GM21737 (cell line): ENCODE measurements at regions not wholly inside any gene's neighbourhood (a gene's known extent, or its start where the extent isn't known, plus 50 kb on each side); places are given as distances from the start of the nearest gene placed in this dataset.
"Not testable (repeated sequence)": the region's sequence is repeated elsewhere in the genome, so short reads cannot be mapped to it uniquely, and the experiment has no call there.

Experiments used
- ATAC-seq: cut with Tn5 transposase; IDR thresholded peaks from one replicate; pipeline ENCODE4 v1.9.1; 2021; ENCODE audit warnings: mild to moderate bottlenecking, moderate library complexity; ENCODE audit not compliant: unreplicated experiment

GRCh38 chr1:234961456-234962339 is 166.9 kb downstream of the TOMM20 start:
- peak; percentile 9 for ATAC-seq

GRCh38 chr1:234960722-234961455 is 167.7 kb downstream of the TOMM20 start:
- ATAC-seq, result no peak

GRCh38 chr1:234958706-234959657 is 169.7 kb downstream of the TOMM20 start:
- no peak for ATAC-seq

DNA sequence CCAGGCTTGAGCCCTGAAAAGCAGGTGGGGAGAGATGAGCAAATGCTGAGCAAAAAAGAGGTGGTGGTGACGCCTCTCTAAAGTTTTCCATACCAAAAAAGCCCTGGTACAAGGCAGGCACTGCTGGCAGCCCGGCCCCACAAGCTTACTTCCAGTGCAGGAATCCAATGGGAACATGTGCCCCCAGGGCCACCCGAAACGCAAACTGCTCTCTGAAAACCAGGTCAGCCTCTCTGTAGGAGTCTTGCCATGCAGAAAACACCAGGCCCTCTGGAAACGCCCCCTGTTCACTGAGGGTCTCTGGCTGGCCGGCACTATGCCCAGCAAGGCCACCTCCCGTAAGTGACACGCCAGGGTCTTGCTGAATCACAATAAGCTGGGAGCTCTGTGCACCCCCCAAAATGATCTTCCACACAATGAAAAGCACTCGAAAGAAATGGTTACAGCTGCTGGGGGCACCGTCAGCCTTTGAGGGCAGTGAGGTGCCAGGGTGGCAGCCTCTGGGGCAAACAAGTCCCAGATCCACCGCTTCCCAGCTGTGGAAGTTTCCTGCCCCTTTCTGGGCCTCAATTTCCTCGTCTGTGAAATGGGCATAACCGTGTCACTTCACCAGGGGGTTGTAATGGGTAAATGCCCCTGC is 170.5 kb downstream of the TOMM20 start:
- no peak for ATAC-seq

- ATAC-seq, result no peak
Measured at GRCh38 chr1:234957330-234958065, 171.1 kb downstream of the TOMM20 start.

DNA sequence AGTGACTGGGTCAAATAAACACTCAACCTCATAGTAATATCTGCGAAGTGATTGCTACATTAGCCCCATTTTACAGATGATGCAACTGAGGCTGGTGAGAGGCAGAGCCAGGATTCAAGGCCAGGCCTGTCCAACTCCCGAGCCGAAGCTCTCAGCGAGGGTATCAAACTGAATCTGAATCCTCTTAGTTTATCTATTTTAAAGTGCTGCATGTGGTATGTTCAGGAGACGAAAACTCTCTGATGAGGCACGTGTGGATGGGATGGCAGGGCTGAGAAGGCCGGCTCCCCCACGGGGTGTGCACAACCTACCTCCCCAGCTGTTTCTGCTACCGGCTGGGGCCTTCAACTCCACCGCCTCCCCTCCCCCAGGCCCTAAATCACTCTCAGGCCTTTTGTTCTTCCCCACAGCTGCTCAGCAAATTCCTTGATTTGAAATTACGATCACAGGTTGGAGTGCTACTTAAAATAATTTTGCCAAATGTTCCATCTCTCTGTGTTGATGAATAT is 171.8 kb downstream of the TOMM20 start:
- ATAC-seq, result no peak

DNA sequence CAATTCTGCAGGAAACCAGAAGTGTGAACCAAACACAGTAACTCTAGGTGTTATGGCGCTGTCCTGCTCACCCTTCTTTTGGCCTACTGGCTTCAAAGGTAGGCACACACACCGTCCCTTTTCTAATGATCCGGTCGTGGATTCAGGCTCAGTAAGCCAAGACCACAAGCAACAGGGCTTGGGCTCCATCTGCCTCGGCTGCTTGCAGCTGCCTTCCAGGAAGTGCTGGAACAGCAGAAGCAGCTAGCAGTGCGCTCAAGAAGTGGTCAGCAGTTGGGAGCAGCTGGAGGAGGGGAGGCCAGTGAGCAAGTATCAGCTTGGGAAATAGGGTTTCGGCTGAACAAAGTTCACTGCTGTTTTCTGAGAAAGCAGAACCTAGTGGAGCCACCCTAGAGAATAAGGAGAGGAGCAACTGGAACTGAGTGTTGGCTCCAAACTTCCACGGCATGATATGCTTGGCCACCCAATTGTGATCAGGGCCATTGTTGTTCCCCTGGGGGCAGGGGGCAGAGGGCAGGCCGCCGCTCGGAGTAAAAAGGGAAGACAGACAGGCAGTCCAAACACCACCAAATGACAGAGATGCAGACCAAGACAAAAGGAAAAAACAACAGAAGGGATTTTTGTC is 173.4 kb downstream of the TOMM20 start:
- no peak for ATAC-seq

GRCh38 chr1:234954613-234955012 is 174.0 kb downstream of the TOMM20 start:
- no peak for ATAC-seq

- no peak for ATAC-seq
Measured at GRCh38 chr1:234953655-234954405, 174.8 kb downstream of the TOMM20 start.

- no peak for ATAC-seq
Measured at GRCh38 chr1:234950598-234950997, 178.0 kb downstream of the TOMM20 start.

- ATAC-seq, result not testable (repeated sequence)
Measured at GRCh38 chr1:234949528-234949927, 179.1 kb downstream of the TOMM20 start.

DNA sequence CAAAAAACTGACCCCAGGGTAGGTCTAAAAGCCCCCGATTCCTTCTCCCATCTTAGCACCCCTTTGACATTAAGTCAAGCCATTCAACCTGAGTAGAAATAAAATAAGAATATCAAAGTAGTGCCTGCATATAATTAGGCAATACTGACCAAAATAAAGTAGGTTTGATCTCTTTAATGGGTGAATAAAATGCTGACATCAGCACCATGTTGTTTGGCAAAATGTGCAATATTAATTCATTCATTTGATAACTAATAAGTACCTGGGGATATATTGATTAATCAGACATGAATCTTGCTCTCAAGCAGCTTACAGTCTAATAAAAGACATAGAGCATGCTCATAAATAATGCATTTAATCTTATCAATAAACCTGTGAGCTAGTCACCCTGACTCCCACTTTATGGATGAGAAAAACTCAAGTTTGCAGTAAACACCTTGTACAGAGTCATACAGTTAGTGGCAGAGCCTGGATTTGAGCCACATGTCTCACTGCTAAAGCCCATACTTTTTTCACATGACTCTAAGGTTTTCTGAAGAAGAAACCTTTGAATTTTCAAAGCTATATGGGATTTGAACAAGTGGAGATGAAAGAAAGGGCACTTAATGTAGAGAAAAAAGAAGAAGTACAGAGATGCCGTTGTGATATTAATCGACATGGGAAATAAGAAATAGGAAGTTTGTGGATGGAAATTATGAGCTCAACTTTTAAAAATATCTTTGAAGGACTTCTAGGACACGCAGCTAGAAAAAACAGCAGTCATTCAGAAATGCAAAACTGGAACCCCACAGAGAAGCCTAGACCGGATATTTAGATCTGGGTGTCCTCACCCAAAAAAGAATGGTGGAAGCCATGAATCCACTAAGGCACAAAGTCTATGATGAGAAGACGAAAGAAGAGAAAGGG is 183.9 kb downstream of the TOMM20 start:
- ATAC-seq, result no peak

GRCh38 chr1:234943836-234944402 is 184.7 kb downstream of the TOMM20 start:
- ATAC-seq, result no peak

GRCh38 chr1:234942879-234943506 is 185.6 kb downstream of the TOMM20 start:
- no peak for ATAC-seq

DNA sequence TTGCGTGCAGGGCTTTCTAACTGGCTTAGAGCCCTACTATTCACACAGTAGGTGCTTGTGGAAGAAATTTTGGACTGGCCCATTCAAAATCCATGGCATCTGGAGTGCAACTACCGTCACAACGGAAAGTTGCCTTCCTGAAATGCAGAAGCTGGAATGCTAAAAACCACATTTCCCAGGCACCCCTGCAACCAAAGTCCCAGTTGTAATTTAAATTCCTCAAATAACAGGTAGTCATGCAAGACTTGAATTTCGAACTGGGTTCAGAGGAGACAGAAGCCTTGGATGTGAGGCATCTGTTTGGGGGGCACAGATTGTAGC is 186.7 kb downstream of the TOMM20 start:
- ATAC-seq, result no peak

DNA sequence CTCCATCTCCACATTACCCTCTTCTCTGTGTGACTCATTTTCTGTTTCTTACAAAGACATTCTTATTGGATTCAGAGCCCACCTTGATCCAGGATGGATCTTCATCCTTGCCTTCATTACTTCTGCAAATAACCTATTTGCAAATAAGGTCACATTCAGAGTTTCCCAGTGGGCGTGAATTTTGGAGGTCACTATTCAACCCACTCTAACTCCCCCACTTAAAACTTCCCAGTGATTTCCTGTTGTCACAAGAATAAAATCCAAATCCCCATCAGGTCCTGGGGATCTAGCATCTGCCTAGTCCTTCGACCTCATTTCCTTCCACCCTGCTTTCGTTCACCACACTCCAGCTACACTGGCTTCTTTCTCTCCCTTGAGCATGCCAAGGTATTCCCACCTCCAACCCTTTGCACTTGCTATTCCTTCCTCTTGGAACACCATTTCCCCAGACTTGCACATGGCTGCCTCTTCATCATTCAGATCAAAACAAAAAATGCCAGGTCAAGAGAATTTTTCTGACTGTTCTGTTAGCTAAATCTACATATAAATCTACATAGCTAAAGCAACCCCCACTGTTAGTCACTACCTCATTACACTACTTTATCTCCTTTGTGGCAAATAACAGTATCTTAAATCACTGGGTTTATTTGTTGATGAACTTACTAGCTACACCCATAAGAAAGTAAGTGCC is 187.2 kb downstream of the TOMM20 start:
- ATAC-seq, result no peak
